Fibroblast of lung (primary cell): ENCODE measurements at regions not wholly inside any gene's neighbourhood (a gene's known extent, or its start where the extent isn't known, plus 50 kb on each side); places are given as distances from the start of the nearest gene placed in this dataset.
"Not testable (repeated sequence)": the region's sequence is repeated elsewhere in the genome, so short reads cannot be mapped to it uniquely, and the experiment has no call there.

Experiments used
- CTCF ChIP-seq, 2 donors: IDR thresholded peaks in 1 of 2; conservative IDR thresholded peaks in 1 of 2; 1 replicate in 1 of 2; 2 replicates in 1 of 2; pipeline ENCODE4 v1.5.1; 2011 to 2012; ENCODE audit warnings: low read length in 2 of 2, control low read depth in 1 of 2, inconsistent platforms in 1 of 2, low read depth in 1 of 2, mild to moderate bottlenecking in 1 of 2
- EZH2 ChIP-seq: IDR thresholded peaks from 2 replicates; pipeline ENCODE4 v1.5.1; 2012; ENCODE audit warnings: low read length, control low read depth, mild to moderate bottlenecking; ENCODE audit errors: missing control alignments

- TF ChIP-seq CTCF (conservative IDR thresholded peaks at IDR 0.05 in 1 of 2, IDR thresholded peaks at IDR 0.05 in 1 of 2; ENCODE audit: low read depth in 1 of 2, low read length in 2 of 2); EZH2: not testable (repeated sequence)
These were observed 74.2 kb upstream of the NAPEPLD start for GRCh38 chr7:103223065-103223464.
